Naive B cell (primary cell): ENCODE measurements at regions not wholly inside any gene's neighbourhood (a gene's known extent, or its start where the extent isn't known, plus 50 kb on each side); places are given as distances from the start of the nearest gene placed in this dataset.
"Not testable (repeated sequence)": the region's sequence is repeated elsewhere in the genome, so short reads cannot be mapped to it uniquely, and the experiment has no call there.

Experiments used
- ATAC-seq, 2 donors: fragments of 150-1000 bp; cut with Tn5 transposase; 2 replicates each; pipeline ENCODE4 v1.10.0; 2021; ENCODE audit warnings: low read depth in 2 of 2, mild to moderate bottlenecking in 2 of 2, moderate library complexity in 2 of 2
- DNase-seq: peaks from one replicate; pipeline ENCODE4 v3.0.0; 2022
- H3K27ac Mint-ChIP-seq, 6 donors: one replicate each; pipeline ENCODE4 v1.8.0; 2020 to 2022; ENCODE audit warnings: mild to moderate bottlenecking in 6 of 6, mixed read lengths in 6 of 6, moderate library complexity in 5 of 6, inconsistent platforms in 2 of 6
- H3K27me3 Mint-ChIP-seq, 3 donors: one replicate each; pipeline ENCODE4 v1.8.0; 2021 to 2022; ENCODE audit warnings: mixed read lengths in 3 of 3, mild to moderate bottlenecking in 1 of 3
- H3K36me3 Mint-ChIP-seq, 2 donors: one replicate each; pipeline ENCODE4 v1.8.0; 2020 to 2022; ENCODE audit warnings: mixed read lengths in 2 of 2, inconsistent platforms in 1 of 2, mild to moderate bottlenecking in 1 of 2
- H3K4me1 Mint-ChIP-seq, 3 donors: one replicate each; pipeline ENCODE4 v1.8.0; 2020 to 2022; ENCODE audit warnings: mixed read lengths in 3 of 3, inconsistent platforms in 1 of 3, mild to moderate bottlenecking in 1 of 3, moderate library complexity in 1 of 3
- H3K4me3 Mint-ChIP-seq, 8 donors: one replicate each; pipeline ENCODE4 v1.8.0; 2020 to 2022; ENCODE audit warnings: mild to moderate bottlenecking in 8 of 8, mixed read lengths in 8 of 8, moderate library complexity in 8 of 8, inconsistent platforms in 2 of 8
- H3K9me3 Mint-ChIP-seq, 7 donors: one replicate each; pipeline ENCODE4 v1.8.0; 2020 to 2022; ENCODE audit warnings: mixed read lengths in 7 of 7, mild to moderate bottlenecking in 5 of 7, inconsistent platforms in 2 of 7, moderate library complexity in 1 of 7

GRCh38 chr19:28577233-28577632, 635.7 kb downstream of the UQCRFS1 start:
- peaks cover 5 to 22% (median 7%) of the 10 kb centered on the region in 3 donors for H3K27me3 Mint-ChIP-seq
- DNase-seq (no peak), ATAC-seq (no peak)
- H3K9me3 Mint-ChIP-seq: peaks cover 0 to 9% (median 1%) of the 10 kb centered on the region in 7 donors
- H3K27ac Mint-ChIP-seq: peak overlapping the region in 1 of 6 donors; percentile 54
- peaks cover 0 to 3% (median 0%) of the 10 kb centered on the region in 3 donors for H3K4me1 Mint-ChIP-seq
- H3K36me3 Mint-ChIP-seq: no peaks in the 10 kb centered on the region
- H3K4me3 Mint-ChIP-seq: no peak overlapping the region

- Mint-ChIP-seq H3K4me3 (no peak overlapping the region), H3K27ac (peak overlapping the region in 1 of 6 donors; percentile 34), H3K9me3 (peaks cover 0 to 9% (median 0%) of the 10 kb centered on the region in 7 donors), H3K27me3 (peaks cover 5 to 27% (median 6%) of the 10 kb centered on the region in 3 donors), H3K4me1 (peaks cover 0 to 3% (median 0%) of the 10 kb centered on the region in 3 donors), H3K36me3 (no peaks in the 10 kb centered on the region)
- no peak for ATAC-seq
- DNase-seq: no peak
Observed at GRCh38 chr19:28575816-28576215, 637.1 kb downstream of the UQCRFS1 start.

GRCh38 chr19:28575312-28575711, 637.6 kb downstream of the UQCRFS1 start:
- H3K27me3 Mint-ChIP-seq: peaks cover 0 to 23% (median under 1%) of the 10 kb centered on the region in 3 donors
- DNase-seq, H3K27ac Mint-ChIP-seq, H3K4me1 Mint-ChIP-seq, H3K9me3 Mint-ChIP-seq, H3K4me3 Mint-ChIP-seq, H3K36me3 Mint-ChIP-seq, ATAC-seq: not testable (repeated sequence)

GRCh38 chr19:28574212-28574611, 638.7 kb downstream of the UQCRFS1 start:
- Mint-ChIP-seq H3K27ac (no peak overlapping the region), H3K36me3 (no peaks in the 10 kb centered on the region), H3K4me3 (no peak overlapping the region), H3K4me1 (peaks cover 0 to 3% (median 0%) of the 10 kb centered on the region in 3 donors), H3K27me3 (peaks cover 0 to 23% (median 8%) of the 10 kb centered on the region in 3 donors), H3K9me3 (peaks cover 0 to 14% (median 0%) of the 10 kb centered on the region in 7 donors)
- DNase-seq (no peak), ATAC-seq (no peak)

- no peaks in the 10 kb centered on the region for H3K36me3 Mint-ChIP-seq
- DNase-seq (no peak), ATAC-seq (no peak)
- H3K9me3 Mint-ChIP-seq: peaks cover 0 to 8% (median 0%) of the 10 kb centered on the region in 7 donors
- no peak overlapping the region for H3K4me3 Mint-ChIP-seq
- H3K27me3 Mint-ChIP-seq: peaks cover 0 to 18% (median 8%) of the 10 kb centered on the region in 3 donors
- H3K27ac Mint-ChIP-seq: no peak overlapping the region
- H3K4me1 Mint-ChIP-seq: peaks cover 0 to 5% (median 3%) of the 10 kb centered on the region in 3 donors
Observed at GRCh38 chr19:28569132-28570131, 643.5 kb downstream of the UQCRFS1 start.

GRCh38 chr19:28567834-28568233, 645.1 kb downstream of the UQCRFS1 start:
- DNase-seq (no peak), ATAC-seq (no peak)
- no peak overlapping the region for H3K27ac Mint-ChIP-seq
- peaks cover 0 to 7% (median 4%) of the 10 kb centered on the region in 3 donors for H3K4me1 Mint-ChIP-seq
- peaks cover 0 to 10% (median 0%) of the 10 kb centered on the region in 7 donors for H3K9me3 Mint-ChIP-seq
- no peaks in the 10 kb centered on the region for H3K36me3 Mint-ChIP-seq
- no peak overlapping the region for H3K4me3 Mint-ChIP-seq
- peaks cover 0 to 25% (median 10%) of the 10 kb centered on the region in 3 donors for H3K27me3 Mint-ChIP-seq

- peaks cover 4 to 19% (median 16%) of the 10 kb centered on the region in 3 donors for H3K27me3 Mint-ChIP-seq
- no peak for ATAC-seq
Observed at GRCh38 chr19:28563964-28564921, 648.7 kb downstream of the UQCRFS1 start.

GRCh38 chr19:28560786-28561185, 652.2 kb downstream of the UQCRFS1 start:
- no peak overlapping the region for H3K4me3 Mint-ChIP-seq
- H3K27ac Mint-ChIP-seq: no peak overlapping the region
- no peaks in the 10 kb centered on the region for H3K36me3 Mint-ChIP-seq
- H3K4me1 Mint-ChIP-seq: peaks cover 0 to 7% (median 4%) of the 10 kb centered on the region in 3 donors
- peaks cover 4 to 19% (median 16%) of the 10 kb centered on the region in 3 donors for H3K27me3 Mint-ChIP-seq
- DNase-seq (no peak), ATAC-seq (no peak)
- peaks cover 0 to 10% (median 0%) of the 10 kb centered on the region in 7 donors for H3K9me3 Mint-ChIP-seq

More at GRCh38 chr19:28563964-28564921, 648.7 kb downstream of the UQCRFS1 start:
- Mint-ChIP-seq H3K27ac (no peak overlapping the region), H3K4me3 (no peak overlapping the region), H3K9me3 (peaks cover 0 to 10% (median 0%) of the 10 kb centered on the region in 7 donors), H3K36me3 (no peaks in the 10 kb centered on the region), H3K4me1 (peaks cover 0 to 7% (median 4%) of the 10 kb centered on the region in 3 donors)
- DNase-seq: no peak

- Mint-ChIP-seq H3K9me3 (peaks cover 0 to 10% (median 0%) of the 10 kb centered on the region in 7 donors), H3K36me3 (no peaks in the 10 kb centered on the region), H3K27ac (no peak overlapping the region), H3K4me3 (no peak overlapping the region), H3K4me1 (no peaks in the 10 kb centered on the region), H3K27me3 (peaks cover 4 to 16% (median 14%) of the 10 kb centered on the region in 3 donors)
- no peak for DNase-seq
- ATAC-seq: no peak
Observed at GRCh38 chr19:28558783-28559182, 654.2 kb downstream of the UQCRFS1 start.

- ATAC-seq (no peak), DNase-seq (no peak)
- peaks cover 0 to 9% (median 0%) of the 10 kb centered on the region in 7 donors for H3K9me3 Mint-ChIP-seq
- H3K4me3 Mint-ChIP-seq: no peak overlapping the region
- no peaks in the 10 kb centered on the region for H3K36me3 Mint-ChIP-seq
- no peak overlapping the region for H3K27ac Mint-ChIP-seq
- H3K27me3 Mint-ChIP-seq: peaks cover 0 to 7% (median 4%) of the 10 kb centered on the region in 3 donors
- H3K4me1 Mint-ChIP-seq: no peaks in the 10 kb centered on the region
Observed at GRCh38 chr19:28556371-28556770, 656.6 kb downstream of the UQCRFS1 start.

GRCh38 chr19:28555317-28555716, 657.6 kb downstream of the UQCRFS1 start:
- DNase-seq: no peak
- Mint-ChIP-seq H3K36me3 (no peaks in the 10 kb centered on the region), H3K4me1 (no peaks in the 10 kb centered on the region), H3K27me3 (no peaks in the 10 kb centered on the region), H3K27ac (no peak overlapping the region), H3K4me3 (no peak overlapping the region), H3K9me3 (peaks cover 0 to 9% (median 0%) of the 10 kb centered on the region in 7 donors)
- ATAC-seq: no peak

- no peaks in the 10 kb centered on the region for H3K27me3 Mint-ChIP-seq
- H3K36me3 Mint-ChIP-seq: no peaks in the 10 kb centered on the region
- DNase-seq (no peak), ATAC-seq (no peak)
- no peak overlapping the region for H3K4me3 Mint-ChIP-seq
- H3K4me1 Mint-ChIP-seq: no peaks in the 10 kb centered on the region
- peaks cover 0 to 9% (median 0%) of the 10 kb centered on the region in 7 donors for H3K9me3 Mint-ChIP-seq
- no peak overlapping the region for H3K27ac Mint-ChIP-seq
Observed at GRCh38 chr19:28554321-28555091, 658.4 kb downstream of the UQCRFS1 start.
